Heart left ventricle (tissue), 16 donors: ENCODE measurements at regions not wholly inside any gene's neighbourhood (a gene's known extent, or its start where the extent isn't known, plus 50 kb on each side); places are given as distances from the start of the nearest gene placed in this dataset.

Experiments used
- ATAC-seq, 4 donors: fragments of 200-7000 bp; cut with Tn5 transposase; one replicate each; pipeline ENCODE4 v1.9.1; 2020 to 2022; ENCODE audit warnings: moderate library complexity in 4 of 4, mild to moderate bottlenecking in 3 of 4, moderate number of reproducible peaks in 1 of 4
- DNase-seq, 5 donors: peaks; one replicate each; pipeline ENCODE4 v3.0.0-alpha.2; 2020
- H3K27ac ChIP-seq, 12 donors: fragments of 200-600 bp; sonication (generic) in 4 of 12; one replicate each; pipeline versions ENCODE4 v1.5.0 to v1.8.0; 2016 to 2022; ENCODE audit warnings: mild to moderate bottlenecking in 2 of 12
- H3K27me3 ChIP-seq, 9 donors: fragments of 200-600 bp; sonication (generic) in 2 of 9; one replicate each; pipeline versions ENCODE4 v1.5.1 to v1.8.0; 2016 to 2022; ENCODE audit warnings: mild to moderate bottlenecking in 3 of 9
- H3K36me3 ChIP-seq, 9 donors: fragments of 200-600 bp; sonication (generic) in 2 of 9; one replicate each; pipeline versions ENCODE4 v1.5.0 to v1.8.0; 2018 to 2022; ENCODE audit warnings: mild to moderate bottlenecking in 2 of 9
- H3K4me1 ChIP-seq, 12 donors: fragments of 200-600 bp; sonication (generic) in 4 of 12; one replicate each; pipeline versions ENCODE4 v1.5.0 to v1.8.0; 2016 to 2022; ENCODE audit warnings: mild to moderate bottlenecking in 3 of 12
- H3K4me3 ChIP-seq, 12 donors: fragments of 200-600 bp; sonication (generic) in 4 of 12; one replicate each; pipeline versions ENCODE4 v1.5.0 to v1.8.0; 2017 to 2022; ENCODE audit warnings: mild to moderate bottlenecking in 9 of 12, moderate library complexity in 4 of 12
- H3K9me3 ChIP-seq, 12 donors: fragments of 200-600 bp; sonication (generic) in 4 of 12; one replicate each; pipeline versions ENCODE4 v1.5.0 to v1.8.0; 2016 to 2022; ENCODE audit warnings: mild to moderate bottlenecking in 1 of 12
- POLR2A ChIP-seq, 2 donors: fragments of 450-650 bp; IDR thresholded peaks; one replicate each; pipeline ENCODE4 v1.6.1; 2017; ENCODE audit warnings: antibody characterized with exemption in 2 of 2, mild to moderate bottlenecking in 2 of 2, moderate library complexity in 2 of 2
- WGBS, 4 donors: extraction: QIAGEN DNeasy Blood & Tissue Kit in 2 of 4; methylation state at CpG; one replicate each; pipeline versions ENCODE4 v1.1.5 to v1.1.7; 2013 to 2018; 5-methylcytosine and 5-hydroxymethylcytosine counted together
- intact Hi-C, 10 donors: fragments of 100-400 bp; cut with DNase I; formaldehyde crosslinking; loops; one replicate each; pipeline versions ENCODE4 v1.11.1 to v1.14.2; 2022
- TF ChIP-seq, protein P1 (sequence below), 12 donors: fragments of 200-600 bp; sonication (generic) in 4 of 12; IDR thresholded peaks; one replicate each; pipeline versions ENCODE4 v1.5.0 to v1.8.0; 2018 to 2022; ENCODE audit warnings: antibody characterized with exemption in 12 of 12, mild to moderate bottlenecking in 5 of 12
- donor health status: ischemic (EF 13 %, LVEDD 7.1; RV severe dilation, severe dysfunction).
- donor health status: healthy with polysubstance abuse.
- donor health status: DM: no; HTN: yes; CAD: no.
- donor health status: DM: no; HTN: no; CAD: no.
- donor health status: ischemic (EF 25% LVEDD 6.9; RV normal size, moderate dysfunction).
- donor health status: ischemic (EF 25% LVEDD 5.7; RV mildly dilated, moderate dysfunction).
- donor health status: healthy.
- donor health status: DM: yes; HTN: yes; CAD: no.
- donor health status: ischemic (EF 35%, LVEDD 5.7; RV mildly dilated, moderate dysfunction).
- donor health status: nonischemic (EF 11% LVEDD 7.7; RV severe dilation, severe dysfunction).
- donor health status: DM: yes; HTN: yes; CAD: no.
- donor health status: PGD.
- donor health status: ischemic (EF 29% LVEDD 5.4; RV normal size, mild dysfunction).
- donor health status: nonischemic (EF 23%, LVEDD 6.1; RV moderate dilation, normal function).

DNA sequence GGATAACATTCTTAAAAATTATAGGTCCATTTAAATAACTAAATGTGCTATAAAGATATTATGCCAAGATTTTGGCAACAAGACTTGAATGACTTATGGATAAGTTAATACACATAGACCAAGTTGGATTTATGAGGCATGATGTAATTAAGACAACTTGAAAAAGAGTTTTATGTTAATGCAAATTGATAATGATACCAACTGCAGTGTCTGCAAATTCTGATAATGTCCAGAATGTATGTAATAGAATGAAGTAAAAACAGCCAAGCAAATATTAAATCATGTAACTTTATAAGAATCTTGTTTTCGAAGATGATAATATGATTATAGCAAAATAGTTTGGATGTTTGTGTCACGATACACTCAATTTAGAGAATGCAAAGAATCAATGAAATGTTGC, 868.3 kb downstream of the DNAJB9 start:
- Histone ChIP-seq H3K4me1 (no peaks in the 10 kb centered on the region), H3K27ac (no peak overlapping the region), H3K27me3 (no peaks in the 10 kb centered on the region), H3K9me3 (no peaks in the 10 kb centered on the region), H3K36me3 (no peaks in the 10 kb centered on the region), H3K4me3 (no peak overlapping the region)
- ATAC-seq: no peak
- intact Hi-C loops: no loop called here
- no peak for TF ChIP-seq POLR2A (IDR thresholded peaks at IDR 0.05)
- TF ChIP-seq, protein P1, sequence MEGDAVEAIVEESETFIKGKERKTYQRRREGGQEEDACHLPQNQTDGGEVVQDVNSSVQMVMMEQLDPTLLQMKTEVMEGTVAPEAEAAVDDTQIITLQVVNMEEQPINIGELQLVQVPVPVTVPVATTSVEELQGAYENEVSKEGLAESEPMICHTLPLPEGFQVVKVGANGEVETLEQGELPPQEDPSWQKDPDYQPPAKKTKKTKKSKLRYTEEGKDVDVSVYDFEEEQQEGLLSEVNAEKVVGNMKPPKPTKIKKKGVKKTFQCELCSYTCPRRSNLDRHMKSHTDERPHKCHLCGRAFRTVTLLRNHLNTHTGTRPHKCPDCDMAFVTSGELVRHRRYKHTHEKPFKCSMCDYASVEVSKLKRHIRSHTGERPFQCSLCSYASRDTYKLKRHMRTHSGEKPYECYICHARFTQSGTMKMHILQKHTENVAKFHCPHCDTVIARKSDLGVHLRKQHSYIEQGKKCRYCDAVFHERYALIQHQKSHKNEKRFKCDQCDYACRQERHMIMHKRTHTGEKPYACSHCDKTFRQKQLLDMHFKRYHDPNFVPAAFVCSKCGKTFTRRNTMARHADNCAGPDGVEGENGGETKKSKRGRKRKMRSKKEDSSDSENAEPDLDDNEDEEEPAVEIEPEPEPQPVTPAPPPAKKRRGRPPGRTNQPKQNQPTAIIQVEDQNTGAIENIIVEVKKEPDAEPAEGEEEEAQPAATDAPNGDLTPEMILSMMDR (IDR thresholded peaks at IDR 0.05): no peak
- no peak for DNase-seq
- WGBS, 4 donors: 78 to 82% (median 80%) methylated on average over 2 of the region's 2 CpGs

DNA sequence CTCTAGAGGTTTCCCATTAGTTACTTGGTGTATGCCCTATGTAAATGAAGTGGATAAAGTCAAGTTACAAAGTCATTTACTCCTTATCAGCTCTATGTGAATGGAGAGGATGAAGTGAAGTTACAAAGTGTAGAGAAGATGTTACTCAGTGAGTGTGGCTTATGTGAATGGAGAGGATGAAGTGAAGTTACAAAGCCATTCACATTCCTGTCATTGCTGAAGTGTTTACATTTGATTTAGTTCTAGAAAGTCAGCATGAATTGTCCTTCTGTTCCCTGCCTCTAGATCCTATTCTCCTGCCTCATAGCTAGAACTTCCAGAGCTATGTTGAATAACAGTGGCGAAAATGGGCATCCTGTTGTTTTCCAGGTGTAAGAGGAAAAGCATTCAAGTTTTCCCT, 880.1 kb downstream of the DNAJB9 start:
- 75 to 90% (median 84%) methylated on average over 1 of the region's 1 CpG for WGBS, 4 donors
- intact Hi-C loops: no loop called here
- Histone ChIP-seq H3K9me3 (peaks cover 0 to 18% (median 0%) of the 10 kb centered on the region in 12 donors), H3K4me1 (no peaks in the 10 kb centered on the region), H3K36me3 (no peaks in the 10 kb centered on the region), H3K27ac (no peak overlapping the region), H3K4me3 (no peak overlapping the region), H3K27me3 (no peaks in the 10 kb centered on the region)
- no peak for TF ChIP-seq POLR2A (IDR thresholded peaks at IDR 0.05)
- TF ChIP-seq, protein P1 (IDR thresholded peaks at IDR 0.05): no peak
- no peak for DNase-seq
- no peak for ATAC-seq

DNA sequence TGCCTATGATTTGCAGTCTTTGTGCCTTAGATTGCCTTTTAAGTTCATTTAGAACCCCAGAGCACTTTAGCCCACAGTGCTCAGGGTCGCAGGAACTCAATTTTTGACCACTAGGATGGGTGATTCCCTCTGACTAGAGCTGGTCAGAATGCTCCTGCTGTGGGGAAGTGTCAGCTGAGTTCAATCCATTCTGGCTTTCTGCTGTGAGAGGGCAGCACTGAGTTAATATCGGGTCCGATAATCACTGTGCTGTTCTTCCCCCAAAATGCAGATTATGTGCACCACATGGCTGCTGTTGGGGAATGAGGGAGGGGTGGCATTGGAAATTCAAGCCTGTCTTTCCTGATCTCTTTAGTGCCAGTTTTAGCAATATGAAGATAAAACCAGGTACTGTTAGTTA, 886.4 kb downstream of the DNAJB9 start:
- Histone ChIP-seq H3K4me3 (no peak overlapping the region), H3K27ac (no peak overlapping the region), H3K9me3 (peaks cover 0 to 20% (median 0%) of the 10 kb centered on the region in 12 donors), H3K27me3 (no peaks in the 10 kb centered on the region), H3K4me1 (no peaks in the 10 kb centered on the region), H3K36me3 (no peaks in the 10 kb centered on the region)
- intact Hi-C loops: no loop called here
- WGBS, 4 donors: 67 to 76% (median 70%) methylated on average over 3 of the region's 3 CpGs
- ATAC-seq: no peak
- no peak for DNase-seq
- TF ChIP-seq, protein P1 (IDR thresholded peaks at IDR 0.05): no peak
- no peak for TF ChIP-seq POLR2A (IDR thresholded peaks at IDR 0.05)

DNA sequence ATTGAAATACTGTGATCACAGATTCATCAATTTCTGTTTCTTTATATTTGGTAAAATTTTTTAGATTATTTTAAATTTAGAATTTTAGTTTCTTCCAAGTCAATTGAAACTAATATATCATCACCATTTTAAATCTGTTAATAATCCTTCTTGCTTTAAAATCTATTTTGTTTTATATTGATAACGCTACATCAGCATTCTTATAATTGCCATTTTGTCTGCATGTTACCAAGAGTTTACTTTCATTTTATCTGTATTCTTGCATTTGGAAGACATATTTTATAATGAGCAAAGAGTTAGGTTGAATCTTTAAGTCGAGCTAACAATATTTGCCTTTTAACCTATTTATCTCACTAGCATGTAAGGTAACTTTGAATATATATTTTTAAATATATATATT, 890.6 kb downstream of the DNAJB9 start:
- H3K9me3 ChIP-seq: no peaks in the 10 kb centered on the region
- intact Hi-C loops: no loop called here
- DNase-seq (no peak), ATAC-seq (no peak)
- H3K4me1 ChIP-seq: no peaks in the 10 kb centered on the region
- no peak overlapping the region for H3K27ac ChIP-seq
- 84 to 91% (median 88%) methylated on average over 2 of the region's 2 CpGs for WGBS, 4 donors
- no peak overlapping the region for H3K4me3 ChIP-seq
- TF ChIP-seq, protein P1 (IDR thresholded peaks at IDR 0.05): no peak
- TF ChIP-seq POLR2A (IDR thresholded peaks at IDR 0.05): no peak
- H3K27me3 ChIP-seq: no peaks in the 10 kb centered on the region
- no peaks in the 10 kb centered on the region for H3K36me3 ChIP-seq
